Panc1 (cell line): ENCODE measurements at regions not wholly inside any gene's neighbourhood (a gene's known extent, or its start where the extent isn't known, plus 50 kb on each side); places are given as distances from the start of the nearest gene placed in this dataset.

Experiments used
- ATAC-seq: fragments of 200-7000 bp; cut with Tn5 transposase; 2 replicates; pipeline ENCODE4 v1.9.1; 2020; ENCODE audit warnings: mild to moderate bottlenecking, moderate library complexity
- BruUV-seq: library from RNA; stranded (reverse); fragments of 400-500 nt; replicated peaks from 2 replicates; lab custom pipeline; 2021; lab: Mats Ljungman, UMichigan
- CTCF ChIA-PET: fragments of 300-600 bp; sonication (Branson Sonifier 250); formaldehyde crosslinking; loops from one replicate; lab custom pipeline; 2022; ENCODE audit warnings: antibody characterized with exemption; lab: Charles Lee
- POLR2A ChIA-PET: fragments of 300-600 bp; sonication (Branson Sonifier 250); formaldehyde crosslinking; loops from one replicate; lab custom pipeline; 2022; ENCODE audit warnings: antibody characterized with exemption; lab: Charles Lee
- DNase-seq: peaks from one replicate; pipeline ENCODE4 v3.0.0-alpha.2; 2010; ENCODE audit warnings: low read depth, low spot score
- H3K27ac ChIP-seq: 2 replicates; pipeline ENCODE4 v1.5.1; 2011; ENCODE audit warnings: mild to moderate bottlenecking, low read length, inconsistent platforms
- H3K27me3 ChIP-seq: fragments of 200-500 bp; sonication (Bioruptor generic); 2 replicates; pipeline ENCODE4 v1.6.0; 2014; ENCODE audit warnings: low read length, inconsistent platforms; ENCODE audit not compliant: control insufficient read depth, insufficient read depth
- H3K36me3 ChIP-seq: fragments of 200-500 bp; sonication (Bioruptor generic); 2 replicates; pipeline ENCODE4 v1.5.1; 2014; ENCODE audit warnings: inconsistent platforms, mild to moderate bottlenecking, low read length, moderate library complexity; ENCODE audit not compliant: control insufficient read depth, insufficient read depth
- H3K4me1 ChIP-seq: 2 replicates; pipeline ENCODE4 v1.5.1; 2011; ENCODE audit warnings: inconsistent platforms, mild to moderate bottlenecking, low read length, moderate library complexity; ENCODE audit not compliant: control insufficient read depth, insufficient read depth
- H3K4me3 ChIP-seq, 2 experiments: 2 replicates each; pipeline ENCODE4 v1.5.1; 2011 to 2012; ENCODE audit warnings: low read depth in 2 of 2, low read length in 2 of 2, mild to moderate bottlenecking in 2 of 2, inconsistent platforms in 1 of 2, moderate library complexity in 1 of 2
- H3K9me3 ChIP-seq: fragments of 200-500 bp; sonication (Bioruptor generic); 2 replicates; pipeline ENCODE4 v1.5.1; 2014; ENCODE audit warnings: low read depth, mild to moderate bottlenecking, inconsistent platforms, low read length, moderate library complexity; ENCODE audit not compliant: control insufficient read depth, insufficient read depth
- CTCF ChIP-seq: fragments of 450-650 bp; IDR thresholded peaks from 2 replicates; pipeline ENCODE4 v1.5.1; 2017; ENCODE audit warnings: mild to moderate bottlenecking
- POLR2AphosphoS5 ChIP-seq: IDR thresholded peaks from 2 replicates; pipeline ENCODE4 v1.6.1; 2012; ENCODE audit warnings: mild to moderate bottlenecking, low read depth, low read length, moderate library complexity
- REST ChIP-seq, 2 experiments: IDR thresholded peaks; 2 replicates each; pipeline ENCODE4 v1.6.1; 2011 to 2012; ENCODE audit warnings: low read depth in 2 of 2, control low read depth in 1 of 2, low read length in 1 of 2, mild to moderate bottlenecking in 1 of 2, moderate library complexity in 1 of 2; ENCODE audit not compliant: insufficient read depth in 1 of 2
- SIN3A ChIP-seq: IDR thresholded peaks from 2 replicates; pipeline ENCODE4 v1.6.1; 2012; ENCODE audit warnings: low read depth, mild to moderate bottlenecking, low read length, moderate library complexity, borderline replicate concordance; ENCODE audit not compliant: insufficient read depth
- TCF7L2 ChIP-seq: IDR thresholded peaks from 2 replicates; pipeline ENCODE4 v1.6.1; 2011; ENCODE audit warnings: mild to moderate bottlenecking, low read depth, low read length, inconsistent platforms
- in situ Hi-C: cut with HindIII; loops from 2 replicates; pipeline ENCODE4 v1.10.0; 2016; ENCODE audit warnings: low sequenced_read_pairs, low pct_unique_long_range_greater_than_20kb
- intact Hi-C: fragments of 100-400 bp; cut with micrococcal nuclease; formaldehyde crosslinking; loops from one replicate; pipeline ENCODE4 v1.10.0; 2022; ENCODE audit not compliant: unreplicated experiment

DNA sequence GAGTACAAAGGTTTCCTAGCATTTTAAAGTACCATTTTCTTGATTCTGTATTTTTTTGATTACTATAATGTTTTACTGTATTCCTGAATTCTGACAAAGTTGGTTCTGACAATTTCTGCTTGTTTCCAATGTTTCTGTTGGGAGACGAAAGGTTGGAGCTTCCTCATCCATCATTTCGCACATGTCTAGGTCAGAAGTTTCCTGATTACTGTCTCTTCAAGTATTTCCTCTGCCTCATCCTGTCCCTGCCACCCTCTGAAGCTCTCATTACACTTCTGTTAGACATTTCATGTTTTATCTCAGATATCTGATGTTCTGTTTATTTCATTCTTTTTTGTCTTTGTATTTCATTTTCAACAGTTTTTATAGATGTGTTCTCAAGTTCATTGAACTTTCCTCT is 895.8 kb downstream of the TSN start:
- Histone ChIP-seq H3K36me3 (no peaks in the 10 kb centered on the region), H3K27ac (no peak overlapping the region), H3K4me3 (no peak overlapping the region), H3K4me1 (no peaks in the 10 kb centered on the region), H3K27me3 (no peaks in the 10 kb centered on the region), H3K9me3 (no peaks in the 10 kb centered on the region)
- ChIA-PET POLR2A (no interaction called here), CTCF (no interaction called here)
- no peak for DNase-seq
- intact Hi-C loops: no loop called here
- in situ Hi-C loops: no loop called here
- ATAC-seq: no peak
- TF ChIP-seq SIN3A (no peak), TCF7L2 (no peak), REST (IDR thresholded peaks at IDR 0.05; ENCODE audit: insufficient read depth in 1 of 2, low read depth in 2 of 2, low read length in 1 of 2) (no peak), CTCF (no peak), POLR2AphosphoS5 (no peak)
- BruUV-seq: no TSS peak

- ChIA-PET CTCF (no interaction called here), POLR2A (no interaction called here)
- TF ChIP-seq REST (IDR thresholded peaks at IDR 0.05; ENCODE audit: insufficient read depth in 1 of 2, low read depth in 2 of 2, low read length in 1 of 2): no peak
- TF ChIP-seq TCF7L2: no peak
- TF ChIP-seq CTCF: no peak
- no peak for TF ChIP-seq POLR2AphosphoS5
- TF ChIP-seq SIN3A: no peak
- H3K36me3 ChIP-seq: no peaks in the 10 kb centered on the region
- H3K9me3 ChIP-seq: no peaks in the 10 kb centered on the region
- DNase-seq (no peak), ATAC-seq (no peak)
- no TSS peak for BruUV-seq
- H3K27ac ChIP-seq: no peak overlapping the region
- no peak overlapping the region for H3K4me3 ChIP-seq
- H3K27me3 ChIP-seq: no peaks in the 10 kb centered on the region
- no peaks in the 10 kb centered on the region for H3K4me1 ChIP-seq
- intact Hi-C loops: no loop called here
- in situ Hi-C loops: no loop called here
Measured at GRCh38 chr2:122651780-122652179, 896.3 kb downstream of the TSN start.
